ENCODE measurements at regions not wholly inside any gene's neighbourhood (a gene's known extent, or its start where the extent isn't known, plus 50 kb on each side); places are given as distances from the start of the nearest gene placed in this dataset.

GRCh38 chr2:16784652-16785051 lies 119.0 kb upstream of the CYRIA start:
- no peak overlapping the region for H2AFZ ChIP-seq (ENCODE audit: control insufficient read depth, low read length)
- H3K9me1 ChIP-seq (ENCODE audit: control insufficient read depth, extremely low read depth, insufficient read depth, low read length), result no peaks in the 10 kb centered on the region
- H3K9me3 ChIP-seq (ENCODE audit: control insufficient read depth, low read depth, low read length), result no peaks in the 10 kb centered on the region
- H3K27me3 ChIP-seq (ENCODE audit: control insufficient read depth, extremely low read depth, insufficient read depth, low read length), result no peaks in the 10 kb centered on the region
- H4K20me1 ChIP-seq (ENCODE audit: control insufficient read depth, extremely low read depth, insufficient read depth, low read length), result no peaks in the 10 kb centered on the region
- TF ChIP-seq CTCF (optimal IDR thresholded peaks at IDR 0.05 in 1 of 3, IDR thresholded peaks at IDR 0.05 in 1 of 3, conservative IDR thresholded peaks at IDR 0.05 in 1 of 3; ENCODE audit: extremely low read depth in 1 of 3, insufficient read depth in 2 of 3, low read length in 3 of 3) (no peak), EZH2 (IDR thresholded peaks at IDR 0.05; ENCODE audit: low read length) (no peak)
- no peak for DNase-seq (ENCODE audit: low read depth, low spot score)
- H3K9ac ChIP-seq (ENCODE audit: control insufficient read depth, extremely low read depth, insufficient read depth, low read length), result no peak overlapping the region
- no peaks in the 10 kb centered on the region for H3K36me3 ChIP-seq (ENCODE audit: control insufficient read depth in 2 of 2, extremely low read depth in 1 of 2, insufficient read depth in 2 of 2, low read length in 2 of 2)
- FAIRE-seq, result no peak
- no peaks in the 10 kb centered on the region for H3K79me2 ChIP-seq (ENCODE audit: control insufficient read depth, insufficient read depth, low read length)
- dilution Hi-C loops (cut with MboI; ENCODE audit: extremely low pct_ligation_motif_present, low sequenced_read_pairs), result no loop called here
- no peak overlapping the region for H3K27ac ChIP-seq (ENCODE audit: control insufficient read depth, insufficient read depth, low read length)
- no peak overlapping the region for H3K4me3 ChIP-seq (ENCODE audit: control insufficient read depth in 2 of 3, extremely low read depth in 1 of 3, insufficient read depth in 2 of 3, low read depth in 1 of 3, low read length in 3 of 3)
- H3K4me1 ChIP-seq (ENCODE audit: control insufficient read depth, extremely low read depth, insufficient read depth, low read length), result no peaks in the 10 kb centered on the region
- H3K4me2 ChIP-seq (ENCODE audit: control insufficient read depth, extremely low read depth, insufficient read depth, low read depth, low read length), result no peak overlapping the region

- H3K4me1 ChIP-seq (ENCODE audit: control insufficient read depth, extremely low read depth, insufficient read depth, low read length), result no peaks in the 10 kb centered on the region
- FAIRE-seq, result no peak
- H3K27ac ChIP-seq (ENCODE audit: control insufficient read depth, insufficient read depth, low read length), result no peak overlapping the region
- H3K9ac ChIP-seq (ENCODE audit: control insufficient read depth, extremely low read depth, insufficient read depth, low read length), result no peak overlapping the region
- no peaks in the 10 kb centered on the region for H3K9me3 ChIP-seq (ENCODE audit: control insufficient read depth, low read depth, low read length)
- no peak overlapping the region for H3K4me3 ChIP-seq (ENCODE audit: control insufficient read depth in 2 of 3, extremely low read depth in 1 of 3, insufficient read depth in 2 of 3, low read depth in 1 of 3, low read length in 3 of 3)
- no peaks in the 10 kb centered on the region for H3K79me2 ChIP-seq (ENCODE audit: control insufficient read depth, insufficient read depth, low read length)
- H3K4me2 ChIP-seq (ENCODE audit: control insufficient read depth, extremely low read depth, insufficient read depth, low read depth, low read length), result no peak overlapping the region
- H3K36me3 ChIP-seq (ENCODE audit: control insufficient read depth in 2 of 2, extremely low read depth in 1 of 2, insufficient read depth in 2 of 2, low read length in 2 of 2), result no peaks in the 10 kb centered on the region
- H4K20me1 ChIP-seq (ENCODE audit: control insufficient read depth, extremely low read depth, insufficient read depth, low read length), result no peaks in the 10 kb centered on the region
- no peaks in the 10 kb centered on the region for H3K9me1 ChIP-seq (ENCODE audit: control insufficient read depth, extremely low read depth, insufficient read depth, low read length)
- no peaks in the 10 kb centered on the region for H3K27me3 ChIP-seq (ENCODE audit: control insufficient read depth, extremely low read depth, insufficient read depth, low read length)
- dilution Hi-C loops (cut with MboI; ENCODE audit: extremely low pct_ligation_motif_present, low sequenced_read_pairs), result no loop called here
- TF ChIP-seq EZH2 (IDR thresholded peaks at IDR 0.05; ENCODE audit: low read length) (no peak), CTCF (optimal IDR thresholded peaks at IDR 0.05 in 1 of 3, IDR thresholded peaks at IDR 0.05 in 1 of 3, conservative IDR thresholded peaks at IDR 0.05 in 1 of 3; ENCODE audit: extremely low read depth in 1 of 3, insufficient read depth in 2 of 3, low read length in 3 of 3) (no peak)
- DNase-seq (ENCODE audit: low read depth, low spot score), result no peak
- H2AFZ ChIP-seq (ENCODE audit: control insufficient read depth, low read length), result no peak overlapping the region
Observed at GRCh38 chr2:16777123-16777870, 111.7 kb upstream of the CYRIA start.
